Keratinocyte (primary cell): ENCODE measurements at regions not wholly inside any gene's neighbourhood (a gene's known extent, or its start where the extent isn't known, plus 50 kb on each side); places are given as distances from the start of the nearest gene placed in this dataset.

Source experiments
- DNase-seq: peaks from one replicate; pipeline ENCODE4 v3.0.0-alpha.2; 2011; ENCODE audit warnings: low read depth, missing footprints, low spot score
- FAIRE-seq: peaks from 2 replicates; lab custom pipeline; 2011; peaks lifted over from hg19 to GRCh38; lab: Jason Lieb, UNC
- H2AFZ ChIP-seq: 2 replicates; pipeline ENCODE4 v1.6.0; 2012; ENCODE audit warnings: low read length, control low read depth, inconsistent platforms; ENCODE audit not compliant: control insufficient read depth
- H3K27ac ChIP-seq: 2 replicates; pipeline ENCODE4 v1.5.1; 2011; ENCODE audit warnings: low read length; ENCODE audit not compliant: control insufficient read depth, insufficient read depth
- H3K27me3 ChIP-seq: 3 replicates; pipeline ENCODE4 v1.6.0; 2011; ENCODE audit warnings: low read length; ENCODE audit not compliant: control insufficient read depth, insufficient read depth; ENCODE audit errors: extremely low read depth
- H3K36me3 ChIP-seq, 2 experiments: 2 replicates in 1 of 2; 3 replicates in 1 of 2; pipeline ENCODE4 v1.5.1; 2011; ENCODE audit warnings: low read length in 2 of 2, mild to moderate bottlenecking in 1 of 2; ENCODE audit not compliant: control insufficient read depth in 2 of 2, insufficient read depth in 2 of 2; ENCODE audit errors: extremely low read depth in 1 of 2
- H3K4me1 ChIP-seq: 3 replicates; pipeline ENCODE4 v1.5.1; 2011; ENCODE audit warnings: low read length; ENCODE audit not compliant: control insufficient read depth, insufficient read depth; ENCODE audit errors: extremely low read depth
- H3K4me2 ChIP-seq: 3 replicates; pipeline ENCODE4 v1.6.0; 2011; ENCODE audit warnings: low read depth, low read length; ENCODE audit not compliant: control insufficient read depth, insufficient read depth; ENCODE audit errors: extremely low read depth
- H3K4me3 ChIP-seq, 3 experiments: fragments of 200-600 bp in 1 of 3; sonication (generic) in 1 of 3; 2 replicates in 2 of 3; 3 replicates in 1 of 3; pipeline ENCODE4 v1.5.1; 2011 to 2016; ENCODE audit warnings: low read length in 3 of 3, mild to moderate bottlenecking in 3 of 3, control low read depth in 2 of 3, inconsistent platforms in 1 of 3, low read depth in 1 of 3, mixed read lengths in 1 of 3, mixed run types in 1 of 3, moderate library complexity in 1 of 3; ENCODE audit not compliant: control insufficient read depth in 2 of 3, insufficient read depth in 2 of 3; ENCODE audit errors: extremely low read depth in 1 of 3
- H3K79me2 ChIP-seq: 2 replicates; pipeline ENCODE4 v1.6.0; 2012; ENCODE audit warnings: low read length; ENCODE audit not compliant: control insufficient read depth, insufficient read depth
- H3K9ac ChIP-seq: 3 replicates; pipeline ENCODE4 v1.6.0; 2011; ENCODE audit warnings: low read length; ENCODE audit not compliant: control insufficient read depth, insufficient read depth; ENCODE audit errors: extremely low read depth
- H3K9me1 ChIP-seq: 3 replicates; pipeline ENCODE4 v1.6.0; 2011; ENCODE audit warnings: low read length; ENCODE audit not compliant: control insufficient read depth, insufficient read depth; ENCODE audit errors: extremely low read depth
- H3K9me3 ChIP-seq: 2 replicates; pipeline ENCODE4 v1.5.1; 2012; ENCODE audit warnings: low read depth, low read length; ENCODE audit not compliant: control insufficient read depth
- H4K20me1 ChIP-seq: 3 replicates; pipeline ENCODE4 v1.6.0; 2011; ENCODE audit warnings: low read length; ENCODE audit not compliant: control insufficient read depth, insufficient read depth; ENCODE audit errors: extremely low read depth
- CTCF ChIP-seq, 3 experiments: IDR thresholded peaks in 1 of 3; conservative IDR thresholded peaks in 1 of 3; optimal IDR thresholded peaks in 1 of 3; 2 replicates in 2 of 3; 3 replicates in 1 of 3; pipeline versions ENCODE3 to v1.5.1; 2011; ENCODE audit warnings: low read length in 3 of 3, mild to moderate bottlenecking in 3 of 3, moderate library complexity in 2 of 3, control low read depth in 1 of 3, inconsistent platforms in 1 of 3; ENCODE audit not compliant: insufficient read depth in 2 of 3; ENCODE audit errors: extremely low read depth in 1 of 3
- EZH2 ChIP-seq: IDR thresholded peaks from one replicate; pipeline ENCODE4 v1.6.1; 2012; ENCODE audit warnings: inconsistent platforms, mild to moderate bottlenecking, low read length, moderate library complexity
- dilution Hi-C: fragments of 300-500 bp; cut with MboI; formaldehyde crosslinking; loops from one replicate; pipeline ENCODE4 v1.7.0; 2020; ENCODE audit warnings: low sequenced_read_pairs; ENCODE audit not compliant: extremely low pct_ligation_motif_present

GRCh38 chr13:88817560-88817959 lies 1146.4 kb downstream of the SLITRK5 start:
- dilution Hi-C loops, result no loop called here
- FAIRE-seq, result no peak
- no peaks in the 10 kb centered on the region for H3K36me3 ChIP-seq

DNA sequence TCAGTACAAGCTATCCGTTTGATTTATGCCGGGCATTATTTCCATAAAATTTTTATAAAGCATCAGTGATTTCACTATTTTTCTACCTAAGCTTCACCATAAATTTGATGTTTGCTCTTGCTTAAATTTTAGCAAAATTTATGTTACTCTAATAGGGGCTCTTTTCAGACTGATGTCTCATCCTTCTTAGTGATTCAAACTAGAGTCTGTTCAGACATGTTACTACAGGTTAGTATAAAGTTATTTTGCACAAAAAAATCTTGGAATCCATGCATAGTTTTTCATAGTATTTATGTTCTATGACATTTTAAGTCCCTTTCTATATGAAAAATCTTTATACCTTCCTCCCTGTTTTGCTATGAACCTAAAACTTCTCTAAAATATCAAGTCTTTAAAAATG lies 1151.9 kb downstream of the SLITRK5 start:
- dilution Hi-C loops, result no loop called here
- no peaks in the 10 kb centered on the region for H3K4me1 ChIP-seq
- no peak overlapping the region for H3K9ac ChIP-seq
- FAIRE-seq (no peak), DNase-seq (no peak)
- TF ChIP-seq CTCF (optimal IDR thresholded peaks at IDR 0.05 in 1 of 3, IDR thresholded peaks at IDR 0.05 in 1 of 3, conservative IDR thresholded peaks at IDR 0.05 in 1 of 3; ENCODE audit: extremely low read depth in 1 of 3, insufficient read depth in 2 of 3, low read length in 3 of 3) (no peak), EZH2 (no peak)
- no peaks in the 10 kb centered on the region for H3K36me3 ChIP-seq
- no peaks in the 10 kb centered on the region for H3K27me3 ChIP-seq
- no peaks in the 10 kb centered on the region for H4K20me1 ChIP-seq
- H2AFZ ChIP-seq, result no peak overlapping the region
- H3K4me3 ChIP-seq, result no peak overlapping the region
- no peaks in the 10 kb centered on the region for H3K79me2 ChIP-seq
- no peaks in the 10 kb centered on the region for H3K9me3 ChIP-seq
- no peak overlapping the region for H3K4me2 ChIP-seq
- no peaks in the 10 kb centered on the region for H3K9me1 ChIP-seq
- H3K27ac ChIP-seq, result no peak overlapping the region

More at GRCh38 chr13:88817560-88817959, 1146.4 kb downstream of the SLITRK5 start:
- no peak for DNase-seq
- TF ChIP-seq CTCF (optimal IDR thresholded peaks at IDR 0.05 in 1 of 3, IDR thresholded peaks at IDR 0.05 in 1 of 3, conservative IDR thresholded peaks at IDR 0.05 in 1 of 3; ENCODE audit: extremely low read depth in 1 of 3, insufficient read depth in 2 of 3, low read length in 3 of 3) (no peak), EZH2 (no peak)
- H3K4me1 ChIP-seq, result no peaks in the 10 kb centered on the region
- H3K4me3 ChIP-seq, result no peak overlapping the region
- H3K9ac ChIP-seq, result no peak overlapping the region
- H3K9me3 ChIP-seq, result no peaks in the 10 kb centered on the region
- H3K9me1 ChIP-seq, result no peaks in the 10 kb centered on the region
- no peak overlapping the region for H3K4me2 ChIP-seq
- no peaks in the 10 kb centered on the region for H3K27me3 ChIP-seq
- H2AFZ ChIP-seq, result no peak overlapping the region
- H4K20me1 ChIP-seq, result no peaks in the 10 kb centered on the region
- no peaks in the 10 kb centered on the region for H3K79me2 ChIP-seq
- H3K27ac ChIP-seq, result no peak overlapping the region
